Neural crest cell (in vitro differentiated cells): ENCODE measurements at regions not wholly inside any gene's neighbourhood (a gene's known extent, or its start where the extent isn't known, plus 50 kb on each side); places are given as distances from the start of the nearest gene placed in this dataset.

Source experiments
- DNase-seq: peaks from one replicate; pipeline ENCODE4 v3.0.0; 2021; ENCODE audit warnings: low read depth, mixed read lengths, low spot score
- H3K27ac Mint-ChIP-seq: one replicate; pipeline ENCODE4 v1.8.0; 2021; ENCODE audit warnings: mild to moderate bottlenecking, mixed read lengths; ENCODE audit not compliant: unreplicated experiment
- H3K27me3 Mint-ChIP-seq: 2 replicates; pipeline ENCODE4 v1.8.0; 2021; ENCODE audit warnings: low read depth, mild to moderate bottlenecking, mixed read lengths
- H3K36me3 Mint-ChIP-seq: 2 replicates; pipeline ENCODE4 v1.8.0; 2021; ENCODE audit warnings: low read depth, mild to moderate bottlenecking, mixed read lengths
- H3K4me1 Mint-ChIP-seq: 2 replicates; pipeline ENCODE4 v1.8.0; 2021; ENCODE audit warnings: mixed read lengths
- H3K4me3 Mint-ChIP-seq: one replicate; pipeline ENCODE4 v1.8.0; 2021; ENCODE audit warnings: mild to moderate bottlenecking, mixed read lengths
- H3K9me3 Mint-ChIP-seq: 2 replicates; pipeline ENCODE4 v1.8.0; 2021; ENCODE audit warnings: mixed read lengths
- TF ChIP-seq, protein P1 (sequence below): fragments of 200-600 bp; sonication (generic); conservative IDR thresholded peaks from 2 replicates; pipeline ENCODE4 v1.5.0; 2021; ENCODE audit warnings: antibody characterized with exemption, mild to moderate bottlenecking

DNA sequence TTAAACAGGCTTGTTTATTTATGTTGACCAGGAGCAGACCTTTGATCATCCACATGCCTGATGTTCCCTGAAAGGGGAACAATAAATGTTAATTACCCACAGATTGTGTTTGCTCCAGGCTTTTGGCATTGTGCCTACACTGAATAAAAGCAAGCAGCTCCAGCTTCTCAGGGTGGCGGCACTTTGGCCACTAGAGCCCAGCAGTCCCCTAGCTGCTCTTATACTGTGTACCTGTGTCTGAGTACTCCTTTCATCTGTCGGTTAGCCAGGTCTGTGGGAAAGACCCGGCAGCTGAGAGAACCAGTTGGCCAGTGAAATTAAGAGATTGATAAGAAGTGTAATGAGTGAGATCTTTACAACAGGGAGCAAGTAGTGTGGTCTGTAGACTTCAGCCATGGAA lies 254.8 kb upstream of the FTMT start:
- Mint-ChIP-seq H3K27me3 (no peaks in the 10 kb centered on the region), H3K36me3 (peaks cover 2% of the 10 kb centered on the region), H3K4me3 (no peak overlapping the region), H3K9me3 (peaks cover 15% of the 10 kb centered on the region), H3K27ac (no peak overlapping the region), H3K4me1 (no peaks in the 10 kb centered on the region)
- TF ChIP-seq, protein P1, sequence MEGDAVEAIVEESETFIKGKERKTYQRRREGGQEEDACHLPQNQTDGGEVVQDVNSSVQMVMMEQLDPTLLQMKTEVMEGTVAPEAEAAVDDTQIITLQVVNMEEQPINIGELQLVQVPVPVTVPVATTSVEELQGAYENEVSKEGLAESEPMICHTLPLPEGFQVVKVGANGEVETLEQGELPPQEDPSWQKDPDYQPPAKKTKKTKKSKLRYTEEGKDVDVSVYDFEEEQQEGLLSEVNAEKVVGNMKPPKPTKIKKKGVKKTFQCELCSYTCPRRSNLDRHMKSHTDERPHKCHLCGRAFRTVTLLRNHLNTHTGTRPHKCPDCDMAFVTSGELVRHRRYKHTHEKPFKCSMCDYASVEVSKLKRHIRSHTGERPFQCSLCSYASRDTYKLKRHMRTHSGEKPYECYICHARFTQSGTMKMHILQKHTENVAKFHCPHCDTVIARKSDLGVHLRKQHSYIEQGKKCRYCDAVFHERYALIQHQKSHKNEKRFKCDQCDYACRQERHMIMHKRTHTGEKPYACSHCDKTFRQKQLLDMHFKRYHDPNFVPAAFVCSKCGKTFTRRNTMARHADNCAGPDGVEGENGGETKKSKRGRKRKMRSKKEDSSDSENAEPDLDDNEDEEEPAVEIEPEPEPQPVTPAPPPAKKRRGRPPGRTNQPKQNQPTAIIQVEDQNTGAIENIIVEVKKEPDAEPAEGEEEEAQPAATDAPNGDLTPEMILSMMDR = no peak
- no peak for DNase-seq

- no peak overlapping the region for H3K27ac Mint-ChIP-seq
- TF ChIP-seq, protein P1 = no peak
- peaks cover 5% of the 10 kb centered on the region for H3K9me3 Mint-ChIP-seq
- no peaks in the 10 kb centered on the region for H3K4me1 Mint-ChIP-seq
- peaks cover 3% of the 10 kb centered on the region for H3K27me3 Mint-ChIP-seq
- no peak overlapping the region for H3K4me3 Mint-ChIP-seq
- no peak for DNase-seq
- H3K36me3 Mint-ChIP-seq = no peaks in the 10 kb centered on the region
These were observed 242.9 kb upstream of the FTMT start for GRCh38 chr5:121608826-121609225.

DNA sequence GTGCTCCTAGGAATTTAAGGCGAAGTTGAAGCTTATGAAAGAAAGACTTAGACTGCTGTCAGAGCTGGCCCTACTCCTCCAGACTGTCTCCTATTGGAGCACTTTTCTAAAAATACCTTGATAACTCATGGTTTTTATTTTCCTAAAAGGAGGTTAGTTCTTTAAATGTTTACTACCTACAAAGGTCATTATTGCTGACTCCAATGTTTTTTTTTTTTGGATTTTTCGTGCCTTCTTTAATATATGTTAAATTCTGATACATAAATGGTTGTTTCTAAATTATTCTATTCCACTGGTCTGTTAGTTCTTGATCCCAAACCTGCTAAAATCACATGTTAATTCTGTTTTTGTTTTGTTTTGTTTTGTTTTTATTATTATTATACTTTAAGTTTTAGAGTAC lies 227.6 kb upstream of the FTMT start:
- DNase-seq = no peak
- TF ChIP-seq, protein P1 = no peak
- H3K36me3 Mint-ChIP-seq = no peaks in the 10 kb centered on the region
- H3K9me3 Mint-ChIP-seq = no peaks in the 10 kb centered on the region
- no peaks in the 10 kb centered on the region for H3K4me1 Mint-ChIP-seq
- H3K27ac Mint-ChIP-seq = no peak overlapping the region
- no peak overlapping the region for H3K4me3 Mint-ChIP-seq
- H3K27me3 Mint-ChIP-seq = peaks cover 17% of the 10 kb centered on the region

- H3K27me3 Mint-ChIP-seq = peaks cover 23% of the 10 kb centered on the region
- no peak overlapping the region for H3K27ac Mint-ChIP-seq
- peaks cover 9% of the 10 kb centered on the region for H3K4me1 Mint-ChIP-seq
- TF ChIP-seq, protein P1 = no peak
- no peak overlapping the region for H3K4me3 Mint-ChIP-seq
- no peak for DNase-seq
- no peaks in the 10 kb centered on the region for H3K9me3 Mint-ChIP-seq
- no peaks in the 10 kb centered on the region for H3K36me3 Mint-ChIP-seq
These were observed 222.9 kb upstream of the FTMT start for GRCh38 chr5:121628783-121629182.

DNA sequence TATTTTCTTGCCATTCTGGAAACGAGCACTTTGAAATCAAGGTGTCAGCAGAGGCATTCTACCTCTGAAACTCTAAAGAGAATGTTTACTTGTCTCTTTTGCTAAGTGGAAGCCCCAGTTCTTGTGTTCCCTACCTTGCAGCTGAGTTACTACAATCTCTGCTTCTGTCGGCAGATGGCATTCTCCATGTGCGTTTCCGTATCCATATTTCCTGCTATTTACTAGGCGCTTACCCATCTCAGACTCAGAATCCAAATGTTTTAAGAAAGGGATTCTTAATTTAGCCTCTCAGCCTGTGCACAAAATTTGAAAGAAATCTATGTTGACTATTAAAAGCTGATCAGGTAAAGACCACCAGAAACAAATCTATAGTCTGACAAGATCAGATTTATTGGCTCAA lies 221.3 kb upstream of the FTMT start:
- Mint-ChIP-seq H3K4me1 (peaks cover 9% of the 10 kb centered on the region), H3K4me3 (no peak overlapping the region), H3K27me3 (peaks cover 17% of the 10 kb centered on the region), H3K27ac (no peak overlapping the region), H3K9me3 (no peaks in the 10 kb centered on the region), H3K36me3 (no peaks in the 10 kb centered on the region)
- TF ChIP-seq, protein P1 = peak; percentile 39
- no peak for DNase-seq

GRCh38 chr5:121634946-121635345 lies 216.7 kb upstream of the FTMT start:
- Mint-ChIP-seq H3K9me3 (no peaks in the 10 kb centered on the region), H3K27me3 (peaks cover 8% of the 10 kb centered on the region), H3K27ac (no peak overlapping the region), H3K4me1 (peaks cover 9% of the 10 kb centered on the region), H3K36me3 (no peaks in the 10 kb centered on the region), H3K4me3 (no peak overlapping the region)
- TF ChIP-seq, protein P1 = no peak
- no peak for DNase-seq
